Stimulated activated naive CD8-positive, alpha-beta T cell treated with anti-CD3 and anti-CD28 coated beads, Interleukin-15, amount 100 ng/mL, for 72 hours (primary cell): ENCODE measurements at regions not wholly inside any gene's neighbourhood (a gene's known extent, or its start where the extent isn't known, plus 50 kb on each side); places are given as distances from the start of the nearest gene placed in this dataset.
A peak's percentile ranks its signal among the peaks of the same experiment; 100 is the strongest.
"Not testable (repeated sequence)": the region's sequence is repeated elsewhere in the genome, so short reads cannot be mapped to it uniquely, and the experiment has no call there.

ENCODE experiments used
- ATAC-seq: fragments of 150-1000 bp; cut with Tn5 transposase; 2 replicates; pipeline ENCODE4 v1.10.0; 2021; ENCODE audit warnings: mild to moderate bottlenecking, moderate library complexity
- DNase-seq, 2 donors: peaks; one replicate each; pipeline ENCODE4 v3.0.0; 2021 to 2022
- H3K27ac Mint-ChIP-seq, 2 donors: one replicate each; pipeline ENCODE4 v1.8.0; 2022; ENCODE audit warnings: mild to moderate bottlenecking in 2 of 2, mixed read lengths in 2 of 2, moderate library complexity in 2 of 2
- H3K27me3 Mint-ChIP-seq: one replicate; pipeline ENCODE4 v1.8.0; 2022; ENCODE audit warnings: mixed read lengths
- H3K4me1 Mint-ChIP-seq: one replicate; pipeline ENCODE4 v1.8.0; 2022; ENCODE audit warnings: mild to moderate bottlenecking, mixed read lengths
- H3K4me3 Mint-ChIP-seq, 2 donors: one replicate each; pipeline ENCODE4 v1.8.0; 2022; ENCODE audit warnings: mild to moderate bottlenecking in 2 of 2, mixed read lengths in 2 of 2, moderate library complexity in 1 of 2
- H3K9me3 Mint-ChIP-seq, 2 donors: one replicate each; pipeline ENCODE4 v1.8.0; 2022; ENCODE audit warnings: mixed read lengths in 2 of 2

DNA sequence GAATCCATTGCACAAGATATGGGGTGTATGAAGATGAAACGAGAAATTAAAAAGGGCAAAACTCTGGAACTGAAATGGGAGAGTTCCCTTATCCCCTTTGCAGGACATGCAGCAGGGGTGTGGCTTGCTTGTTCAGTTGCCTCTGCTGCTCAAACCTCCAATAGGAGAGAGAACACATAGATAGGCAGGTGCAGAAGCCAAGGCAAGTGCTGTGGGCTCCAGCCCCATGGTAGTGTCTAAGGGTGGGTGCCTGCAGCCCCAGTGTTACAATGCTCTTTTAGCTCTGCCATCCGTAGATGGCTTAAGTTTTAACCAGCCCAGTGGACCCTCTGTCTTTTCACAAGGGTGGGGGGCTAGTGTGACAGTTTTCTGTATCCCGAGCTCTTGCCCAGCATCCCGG lies 69.7 kb downstream of the CMAS start:
- H3K4me1 Mint-ChIP-seq: no peaks in the 10 kb centered on the region
- no peak overlapping the region for H3K4me3 Mint-ChIP-seq
- H3K27ac Mint-ChIP-seq: no peak overlapping the region
- peaks cover 0 to 6% of the 10 kb centered on the region in 2 donors for H3K9me3 Mint-ChIP-seq
- H3K27me3 Mint-ChIP-seq: no peaks in the 10 kb centered on the region
- ATAC-seq (no peak), DNase-seq (no peak)

DNA sequence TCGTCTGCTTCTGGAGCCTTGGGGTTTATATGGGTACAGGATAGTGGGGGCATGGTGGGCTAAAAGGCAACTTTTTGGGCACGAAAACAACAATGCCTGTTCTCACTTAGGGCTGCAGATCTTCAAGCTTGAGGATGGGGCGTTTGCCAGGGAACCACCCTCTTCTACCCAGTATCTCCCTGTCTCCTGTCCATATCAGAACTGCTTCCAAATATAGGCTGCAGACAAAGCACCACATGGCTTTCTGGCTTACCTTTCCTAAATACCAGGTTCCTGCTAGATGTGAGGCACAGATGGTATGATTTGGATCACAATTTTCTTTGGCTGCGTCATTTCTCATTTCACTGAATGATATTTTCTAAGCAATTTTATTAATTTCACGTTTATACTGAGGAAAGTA lies 70.4 kb downstream of the CMAS start:
- H3K27ac Mint-ChIP-seq: peak overlapping the region in 1 of 2 donors; percentile 49
- ATAC-seq: no peak
- no peak overlapping the region for H3K4me3 Mint-ChIP-seq
- H3K27me3 Mint-ChIP-seq: no peaks in the 10 kb centered on the region
- H3K9me3 Mint-ChIP-seq: peaks cover 0 to 6% of the 10 kb centered on the region in 2 donors
- no peaks in the 10 kb centered on the region for H3K4me1 Mint-ChIP-seq
- DNase-seq: no peak

DNA sequence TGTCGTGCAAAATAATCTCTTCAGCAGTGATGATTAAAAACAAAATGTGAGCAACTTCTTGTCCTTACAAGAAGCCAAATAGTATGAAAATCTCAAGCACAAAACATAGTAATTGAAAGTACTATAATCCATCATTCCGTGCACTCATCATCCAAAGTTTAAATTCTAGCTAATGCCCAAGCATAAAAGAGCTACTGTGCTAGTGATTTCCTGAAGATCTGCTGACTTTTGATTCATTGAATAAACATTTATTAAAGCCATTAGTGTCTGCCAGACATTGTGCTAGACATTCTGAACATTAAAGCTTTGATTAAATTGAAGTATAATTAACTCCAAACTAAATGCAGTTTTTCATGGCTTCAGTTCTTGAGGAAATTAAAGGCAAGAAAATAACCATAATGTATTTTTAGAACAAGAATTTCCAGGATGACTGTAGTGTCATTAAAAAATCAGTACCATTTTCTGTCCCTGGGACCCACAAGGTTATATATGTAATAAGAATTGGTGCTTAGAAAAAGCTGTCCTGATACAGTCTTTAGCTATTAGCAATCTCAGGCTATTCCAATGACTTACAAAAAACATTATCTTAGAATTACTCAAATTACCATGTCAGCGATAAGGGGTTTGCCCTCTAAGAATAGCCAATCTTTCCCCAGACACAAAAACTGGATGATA lies 71.7 kb downstream of the CMAS start:
- Mint-ChIP-seq H3K4me1 (no peaks in the 10 kb centered on the region), H3K27me3 (no peaks in the 10 kb centered on the region), H3K9me3 (peaks cover 0 to 6% of the 10 kb centered on the region in 2 donors), H3K27ac (no peak overlapping the region), H3K4me3 (no peak overlapping the region)
- ATAC-seq: no peak
- no peak for DNase-seq

DNA sequence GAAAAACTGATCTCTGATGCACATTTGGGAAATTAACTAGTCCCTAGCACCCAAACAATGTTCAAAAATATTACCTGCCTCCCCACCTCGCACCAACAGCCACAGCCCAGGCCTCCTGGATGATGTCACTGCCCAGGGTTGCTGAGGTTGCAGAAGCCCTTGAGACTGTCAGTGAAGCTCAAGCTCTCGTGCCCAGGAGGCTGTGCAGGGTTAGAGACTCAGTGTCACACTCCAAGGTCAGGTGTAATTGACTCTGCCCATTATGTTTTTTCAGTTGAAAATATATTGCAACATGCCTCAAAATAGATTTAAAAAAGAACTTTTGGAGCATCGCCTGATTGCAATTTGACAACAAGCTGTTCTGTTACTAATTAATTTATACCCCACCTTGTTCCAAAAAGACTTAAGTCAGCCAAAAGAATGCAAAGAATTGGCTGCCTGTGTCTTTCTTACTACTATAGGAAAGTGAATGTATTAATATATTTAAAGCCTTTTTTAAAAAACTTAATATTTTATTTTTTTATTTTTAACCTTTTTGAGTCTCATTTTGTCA lies 72.3 kb downstream of the CMAS start:
- no peak for DNase-seq
- no peak overlapping the region for H3K4me3 Mint-ChIP-seq
- no peaks in the 10 kb centered on the region for H3K27me3 Mint-ChIP-seq
- no peak overlapping the region for H3K27ac Mint-ChIP-seq
- H3K9me3 Mint-ChIP-seq: peaks cover 0 to 5% of the 10 kb centered on the region in 2 donors
- H3K4me1 Mint-ChIP-seq: no peaks in the 10 kb centered on the region
- no peak for ATAC-seq

DNA sequence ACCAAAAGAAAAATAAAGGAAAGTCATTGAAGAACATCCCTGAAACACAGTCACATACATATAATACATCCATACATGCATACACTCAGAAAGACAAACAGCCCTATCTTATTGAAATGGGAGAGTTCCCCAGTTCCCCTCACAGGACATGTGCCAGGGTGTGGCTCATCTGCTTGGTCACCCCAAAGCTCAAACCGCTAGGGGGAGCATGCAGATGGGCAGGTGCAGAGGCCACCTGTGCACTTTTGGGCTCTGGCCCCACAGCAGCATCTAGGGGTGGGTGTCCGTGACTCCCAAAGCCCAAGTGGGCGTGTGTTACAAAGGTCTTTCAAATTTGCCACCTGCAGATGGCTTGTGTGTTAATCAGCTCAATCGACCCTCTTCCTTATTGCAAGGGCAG lies 75.2 kb downstream of the CMAS start:
- H3K9me3 Mint-ChIP-seq: peaks cover 0 to 7% of the 10 kb centered on the region in 2 donors
- H3K4me1 Mint-ChIP-seq: peaks cover 4% of the 10 kb centered on the region
- DNase-seq (peak; percentile 17 to 29), ATAC-seq (peak; percentile 71)
- H3K27me3 Mint-ChIP-seq: no peaks in the 10 kb centered on the region
- no peak overlapping the region for H3K4me3 Mint-ChIP-seq
- no peak overlapping the region for H3K27ac Mint-ChIP-seq

DNA sequence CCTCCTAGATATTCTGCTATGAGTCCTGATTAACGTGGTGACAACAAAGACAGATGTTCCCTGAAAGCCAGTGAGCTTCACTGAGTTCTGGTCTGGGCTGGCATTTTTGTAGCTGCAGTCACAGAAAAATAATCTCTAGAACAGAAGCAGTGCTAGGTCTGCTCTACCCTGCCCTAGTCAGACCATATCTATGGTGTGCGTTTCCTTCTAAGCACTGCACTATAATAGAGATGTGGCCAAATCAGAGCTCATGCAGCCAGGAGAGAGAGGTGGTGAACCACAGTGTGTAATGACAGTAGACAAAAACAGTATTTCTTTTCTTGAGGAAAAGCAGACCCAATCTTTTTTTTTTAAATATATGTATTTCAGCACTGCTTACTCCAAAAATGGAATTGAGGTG lies 76.3 kb downstream of the CMAS start:
- no peak for ATAC-seq
- Mint-ChIP-seq H3K27ac (no peak overlapping the region), H3K27me3 (no peaks in the 10 kb centered on the region), H3K4me1 (peaks cover 5% of the 10 kb centered on the region), H3K4me3 (no peak overlapping the region), H3K9me3 (peaks cover 5 to 11% of the 10 kb centered on the region in 2 donors)
- DNase-seq: no peak

DNA sequence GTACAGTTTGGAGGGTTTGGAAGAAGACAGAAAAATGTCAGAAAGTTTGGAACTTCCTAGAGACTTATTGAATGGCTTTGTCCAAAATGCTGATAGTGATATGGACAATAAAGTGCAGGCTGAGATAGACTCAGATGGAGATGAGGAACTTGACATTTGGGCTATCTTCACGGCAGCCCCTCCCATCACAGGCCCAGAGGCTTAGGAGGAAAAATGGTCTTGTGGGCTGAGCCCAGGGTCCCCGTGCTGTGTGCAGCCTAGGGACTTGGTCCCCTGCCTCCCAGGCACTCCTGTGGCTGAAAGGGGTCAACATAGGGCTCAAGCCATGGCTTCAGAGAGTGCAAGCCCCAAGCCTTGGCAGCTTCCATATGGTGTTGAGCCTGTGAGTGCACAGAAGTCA lies 79.0 kb downstream of the CMAS start:
- Mint-ChIP-seq H3K27me3 (no peaks in the 10 kb centered on the region), H3K4me1 (peaks cover 5% of the 10 kb centered on the region), H3K27ac (no peak overlapping the region), H3K4me3 (no peak overlapping the region), H3K9me3 (peaks cover 10 to 11% of the 10 kb centered on the region in 2 donors)
- DNase-seq (no peak), ATAC-seq (no peak)

DNA sequence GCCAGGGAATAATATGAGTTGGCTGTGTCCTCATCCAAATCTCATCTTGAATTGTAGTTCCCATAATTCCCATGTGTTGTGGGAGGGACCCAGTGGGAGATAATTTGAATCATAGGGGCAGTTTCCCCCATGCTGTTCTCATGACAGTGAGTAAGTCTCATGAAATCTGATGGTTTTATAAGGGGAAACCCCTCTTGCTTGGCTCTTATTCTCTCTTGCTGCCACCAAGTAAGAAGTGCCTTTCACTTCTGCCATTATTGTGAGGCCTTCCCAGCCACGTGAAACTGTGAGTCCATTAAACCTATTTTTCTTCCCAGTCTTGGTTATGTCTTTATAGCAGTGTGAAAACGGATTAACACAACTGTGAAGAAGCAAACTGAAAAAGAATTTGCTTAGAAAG lies 80.1 kb downstream of the CMAS start:
- not testable (repeated sequence) for H3K27me3 Mint-ChIP-seq, DNase-seq, H3K4me3 Mint-ChIP-seq, H3K4me1 Mint-ChIP-seq
- peak overlapping the region in 1 of 2 donors; percentile 5 for H3K27ac Mint-ChIP-seq
- ATAC-seq: peak; percentile 76
- H3K9me3 Mint-ChIP-seq: peaks cover 10 to 11% of the 10 kb centered on the region in 2 donors

DNA sequence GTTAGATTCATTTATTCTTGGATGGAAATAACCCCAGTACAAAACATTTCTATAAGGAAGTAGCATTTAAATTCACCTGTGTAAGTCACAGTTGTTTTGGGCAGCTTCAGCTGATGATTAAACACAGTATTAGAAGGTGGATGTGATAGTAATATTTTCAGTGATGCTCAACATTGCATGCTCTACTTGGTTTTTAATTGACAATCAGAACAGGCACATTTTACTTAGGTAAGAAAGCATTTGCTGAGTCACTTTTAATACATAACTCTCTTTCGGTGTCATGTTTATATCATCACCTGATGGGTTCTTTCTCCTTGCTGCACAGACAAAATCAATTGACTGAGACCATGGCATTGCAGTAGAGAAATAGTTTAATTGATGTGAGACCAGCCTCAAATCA lies 80.7 kb downstream of the CMAS start:
- no peak for DNase-seq
- no peak overlapping the region for H3K4me3 Mint-ChIP-seq

DNA sequence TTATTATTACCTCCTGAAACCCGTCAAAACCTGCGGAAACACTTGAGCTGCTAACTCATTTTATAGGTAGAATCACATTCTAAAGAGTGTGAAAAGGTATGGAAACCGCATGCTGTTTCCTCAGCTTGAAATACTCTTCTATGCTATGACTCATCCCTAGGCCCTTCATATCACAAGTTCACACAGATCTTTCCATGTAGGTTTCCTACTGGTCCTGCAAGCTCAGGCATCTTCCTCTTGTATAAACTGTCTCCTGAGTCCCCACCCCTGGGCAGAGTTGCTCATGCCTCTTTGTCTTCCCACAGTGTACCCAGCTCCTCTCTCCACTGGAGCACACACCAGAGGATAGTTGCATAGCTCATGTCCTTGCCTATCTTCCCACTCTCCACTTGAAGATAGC lies 84.7 kb downstream of the CMAS start:
- Mint-ChIP-seq H3K4me3 (no peak overlapping the region), H3K9me3 (peaks cover 9 to 10% of the 10 kb centered on the region in 2 donors), H3K27me3 (peaks cover 6% of the 10 kb centered on the region), H3K27ac (no peak overlapping the region), H3K4me1 (peaks cover 5% of the 10 kb centered on the region)
- DNase-seq: no peak
- no peak for ATAC-seq

More for the DNA sequence above, 80.7 kb downstream of the CMAS start:
- no peak for ATAC-seq
- no peaks in the 10 kb centered on the region for H3K27me3 Mint-ChIP-seq
- H3K9me3 Mint-ChIP-seq: peaks cover 10 to 11% of the 10 kb centered on the region in 2 donors
- H3K4me1 Mint-ChIP-seq: peaks cover 5% of the 10 kb centered on the region
- H3K27ac Mint-ChIP-seq: no peak overlapping the region

DNA sequence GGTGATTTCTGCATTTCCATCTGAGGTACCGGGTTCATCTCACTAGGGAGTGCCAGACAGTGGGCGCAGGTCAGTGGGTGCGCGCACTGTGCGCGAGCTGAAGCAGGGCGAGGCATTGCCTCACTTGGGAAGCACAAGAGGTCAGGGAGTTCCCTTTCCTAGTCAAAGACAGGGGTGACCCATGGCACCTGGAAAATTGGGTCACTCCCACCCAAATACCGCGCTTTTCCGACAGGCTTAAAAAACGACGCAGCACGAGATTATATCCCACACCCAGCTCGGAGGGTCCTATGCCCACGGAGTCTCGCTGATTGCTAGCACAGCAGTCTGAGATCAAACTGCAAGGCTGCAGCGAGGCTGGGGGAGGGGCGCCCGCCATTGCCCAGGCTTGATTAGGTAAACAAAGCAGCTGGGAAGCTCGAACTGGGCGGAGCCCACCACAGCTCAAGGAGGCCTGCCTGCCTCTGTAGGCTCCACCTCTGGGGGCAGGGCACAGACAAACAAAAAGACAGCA lies 90.6 kb downstream of the CMAS start:
- H3K4me3 Mint-ChIP-seq, H3K9me3 Mint-ChIP-seq, H3K27me3 Mint-ChIP-seq, ATAC-seq, DNase-seq, H3K4me1 Mint-ChIP-seq: not testable (repeated sequence)
- H3K27ac Mint-ChIP-seq: peak overlapping the region in 1 of 2 donors; percentile 19
